ENCODE measurements at regions not wholly inside any gene's neighbourhood (a gene's known extent, or its start where the extent isn't known, plus 50 kb on each side); places are given as distances from the start of the nearest gene placed in this dataset.

- DNase-seq = no peak
Observed at GRCh38 chr1:204736836-204737235, 51.3 kb upstream of the LRRN2 start.

GRCh38 chr1:204738506-204738905 is 53.0 kb upstream of the LRRN2 start:
- no peak for DNase-seq

- DNase-seq = no peak
Observed at GRCh38 chr1:204740354-204740753, 54.8 kb upstream of the LRRN2 start.

- DNase-seq = no peak
Observed at GRCh38 chr1:204741440-204741839, 55.9 kb upstream of the LRRN2 start.

GRCh38 chr1:204742676-204743251 is 57.2 kb upstream of the LRRN2 start:
- DNase-seq = no peak

GRCh38 chr1:204744107-204744779 is 58.7 kb upstream of the LRRN2 start:
- DNase-seq = no peak

GRCh38 chr1:204746838-204747442 is 61.4 kb upstream of the LRRN2 start:
- no peak for DNase-seq

GRCh38 chr1:204751480-204751879 is 65.9 kb upstream of the LRRN2 start:
- no peak for DNase-seq

GRCh38 chr1:204751883-204752687 is 66.5 kb upstream of the LRRN2 start:
- DNase-seq = no peak

GRCh38 chr1:204752688-204753040 is 67.1 kb upstream of the LRRN2 start:
- no peak for DNase-seq

- no peak for DNase-seq
Observed at GRCh38 chr1:204754821-204755220, 69.3 kb upstream of the LRRN2 start.

- no peak for DNase-seq
Observed at GRCh38 chr1:204756349-204756748, 70.8 kb upstream of the LRRN2 start.

GRCh38 chr1:204756811-204757210 is 71.3 kb upstream of the LRRN2 start:
- DNase-seq = no peak

GRCh38 chr1:204758601-204759000 is 73.1 kb upstream of the LRRN2 start:
- no peak for DNase-seq

- DNase-seq = no peak
Observed at GRCh38 chr1:204760350-204760749, 74.8 kb upstream of the LRRN2 start.

- DNase-seq = no peak
Observed at GRCh38 chr1:204760757-204761156, 75.2 kb upstream of the LRRN2 start.

- peak; percentile 34 for DNase-seq
Observed at GRCh38 chr1:204763773-204764427, 78.4 kb upstream of the LRRN2 start.

- DNase-seq = no peak
Observed at GRCh38 chr1:204769997-204770396, 84.5 kb upstream of the LRRN2 start.

- no peak for DNase-seq
Observed at GRCh38 chr1:204771358-204771757, 85.8 kb upstream of the LRRN2 start.

GRCh38 chr1:204773246-204773645 is 87.7 kb upstream of the LRRN2 start:
- DNase-seq = no peak

GRCh38 chr1:204775546-204775945 is 90.0 kb upstream of the LRRN2 start:
- DNase-seq = no peak

- no peak for DNase-seq
Observed at GRCh38 chr1:204777591-204777990, 92.1 kb upstream of the LRRN2 start.

GRCh38 chr1:204780630-204781029 is 90.0 kb upstream of the NFASC start:
- no peak for DNase-seq
